Keratinocyte (primary cell): ENCODE measurements at regions not wholly inside any gene's neighbourhood (a gene's known extent, or its start where the extent isn't known, plus 50 kb on each side); places are given as distances from the start of the nearest gene placed in this dataset.

ENCODE experiments used
- CTCF ChIP-seq, 3 experiments: IDR thresholded peaks in 1 of 3; conservative IDR thresholded peaks in 1 of 3; optimal IDR thresholded peaks in 1 of 3; 2 replicates in 2 of 3; 3 replicates in 1 of 3; pipeline versions ENCODE3 to v1.5.1; 2011; ENCODE audit warnings: low read length in 3 of 3, mild to moderate bottlenecking in 3 of 3, moderate library complexity in 2 of 3, control low read depth in 1 of 3, inconsistent platforms in 1 of 3; ENCODE audit not compliant: insufficient read depth in 2 of 3; ENCODE audit errors: extremely low read depth in 1 of 3
- EZH2 ChIP-seq: IDR thresholded peaks from one replicate; pipeline ENCODE4 v1.6.1; 2012; ENCODE audit warnings: inconsistent platforms, mild to moderate bottlenecking, low read length, moderate library complexity

GRCh38 chr2:47662552-47662951 lies 91.8 kb upstream of the KCNK12 start:
- TF ChIP-seq CTCF (optimal IDR thresholded peaks at IDR 0.05 in 1 of 3, IDR thresholded peaks at IDR 0.05 in 1 of 3, conservative IDR thresholded peaks at IDR 0.05 in 1 of 3; ENCODE audit: extremely low read depth in 1 of 3, insufficient read depth in 2 of 3, low read length in 3 of 3) (no peak), EZH2 (no peak)
